ENCODE measurements at regions not wholly inside any gene's neighbourhood (a gene's known extent, or its start where the extent isn't known, plus 50 kb on each side); places are given as distances from the start of the nearest gene placed in this dataset.

GRCh38 chr3:27865731-27866130 is 143.6 kb upstream of the EOMES start:
- DNase-seq = no peak

- DNase-seq = no peak
Observed at GRCh38 chr3:27869152-27869551, 147.0 kb upstream of the EOMES start.

- DNase-seq = peak in 1 of 6 experiments; percentile 13
Observed at GRCh38 chr3:27877061-27878013, 155.2 kb upstream of the EOMES start.

- DNase-seq = peak in 2 of 6 experiments; percentile 10 to 13
Observed at GRCh38 chr3:27878014-27878383, 155.9 kb upstream of the EOMES start.

- DNase-seq = peak in 5 of 6 experiments; percentile 4 to 80 (median 65)
Observed at GRCh38 chr3:27880969-27881892, 159.1 kb upstream of the EOMES start.

GRCh38 chr3:27883266-27883665 is 161.1 kb upstream of the EOMES start:
- no peak for DNase-seq

GRCh38 chr3:27885641-27886040 is 163.5 kb upstream of the EOMES start:
- DNase-seq = no peak

GRCh38 chr3:27888562-27888961 is 166.4 kb upstream of the EOMES start:
- no peak for DNase-seq

GRCh38 chr3:27889745-27890144 is 167.6 kb upstream of the EOMES start:
- no peak for DNase-seq

- no peak for DNase-seq
Observed at GRCh38 chr3:27900316-27900715, 178.2 kb upstream of the EOMES start.

- peak in 3 of 6 experiments; percentile 9 to 30 (median 14) for DNase-seq
Observed at GRCh38 chr3:27903446-27903845, 181.3 kb upstream of the EOMES start.

GRCh38 chr3:27905625-27906024 is 183.5 kb upstream of the EOMES start:
- DNase-seq = no peak

GRCh38 chr3:27907148-27907547 is 185.0 kb upstream of the EOMES start:
- no peak for DNase-seq

GRCh38 chr3:27907929-27908328 is 185.8 kb upstream of the EOMES start:
- DNase-seq = no peak

GRCh38 chr3:27910456-27910855 is 188.3 kb upstream of the EOMES start:
- no peak for DNase-seq

- DNase-seq = no peak
Observed at GRCh38 chr3:27914199-27914598, 192.1 kb upstream of the EOMES start.

- no peak for DNase-seq
Observed at GRCh38 chr3:27923349-27924068, 201.4 kb upstream of the EOMES start.

GRCh38 chr3:27927882-27928281 is 205.8 kb upstream of the EOMES start:
- no peak for DNase-seq

GRCh38 chr3:27930052-27930602 is 208.0 kb upstream of the EOMES start:
- no peak for DNase-seq

- no peak for DNase-seq
Observed at GRCh38 chr3:27935492-27935891, 213.4 kb upstream of the EOMES start.

- DNase-seq = no peak
Observed at GRCh38 chr3:27939521-27939920, 217.4 kb upstream of the EOMES start.

GRCh38 chr3:27939940-27940339 is 217.8 kb upstream of the EOMES start:
- DNase-seq = no peak

GRCh38 chr3:27943106-27943505 is 221.0 kb upstream of the EOMES start:
- no peak for DNase-seq

Measured in stimulated activated naive CD4-positive, alpha-beta T cell (primary cell).